Colonic mucosa (tissue), 4 donors: ENCODE measurements at regions not wholly inside any gene's neighbourhood (a gene's known extent, or its start where the extent isn't known, plus 50 kb on each side); places are given as distances from the start of the nearest gene placed in this dataset.

Experiments
- DNase-seq: peaks from one replicate; pipeline ENCODE4 v3.0.0-alpha.2; 2020
- H3K27ac ChIP-seq: fragments of 200-600 bp; one replicate; pipeline ENCODE4 v1.8.0; 2021
- H3K27me3 ChIP-seq: fragments of 200-600 bp; one replicate; pipeline ENCODE4 v1.8.0; 2021
- H3K36me3 ChIP-seq: fragments of 200-600 bp; one replicate; pipeline ENCODE4 v1.8.0; 2021
- H3K4me1 ChIP-seq: fragments of 200-600 bp; one replicate; pipeline ENCODE4 v1.8.0; 2021; ENCODE audit warnings: mild to moderate bottlenecking
- H3K4me3 ChIP-seq: fragments of 200-600 bp; one replicate; pipeline ENCODE4 v1.8.0; 2021
- H3K9ac ChIP-seq, 2 donors: one replicate each; pipeline ENCODE4 v1.7.0; 2013; ENCODE audit warnings: control low read depth in 2 of 2, low read depth in 2 of 2, low read length in 2 of 2
- H3K9me3 ChIP-seq: fragments of 200-600 bp; one replicate; pipeline ENCODE4 v1.8.0; 2021
- CTCF ChIP-seq: fragments of 200-600 bp; IDR thresholded peaks from one replicate; pipeline ENCODE4 v1.8.0; 2022; ENCODE audit warnings: antibody characterized with exemption, mild to moderate bottlenecking
- intact Hi-C: fragments of 100-400 bp; cut with DNase I; formaldehyde crosslinking; loops from one replicate; pipeline ENCODE4 v1.14.1; 2022
- donor health status: healthy.
- donor health status: DM: no; HTN: no; CAD: no.
- donor health status: DM: no; HTN: no; CAD: no.

- intact Hi-C loops: no loop called here
These were observed 556.6 kb downstream of the TRHDE start for GRCh38 chr12:72828662-72829324.

GRCh38 chr12:72829838-72830237, 557.7 kb downstream of the TRHDE start:
- no peaks in the 10 kb centered on the region for H3K9me3 ChIP-seq
- H3K4me3 ChIP-seq: no peak overlapping the region
- intact Hi-C loops: no loop called here
- no peak for TF ChIP-seq CTCF
- no peak for DNase-seq
- no peak overlapping the region for H3K27ac ChIP-seq
- H3K36me3 ChIP-seq: no peaks in the 10 kb centered on the region
- H3K27me3 ChIP-seq: no peaks in the 10 kb centered on the region
- H3K4me1 ChIP-seq: no peaks in the 10 kb centered on the region
- no peak overlapping the region for H3K9ac ChIP-seq

More at GRCh38 chr12:72828662-72829324, 556.6 kb downstream of the TRHDE start:
- Histone ChIP-seq H3K4me1 (no peaks in the 10 kb centered on the region), H3K27ac (no peak overlapping the region), H3K27me3 (no peaks in the 10 kb centered on the region), H3K9ac (no peak overlapping the region), H3K4me3 (no peak overlapping the region), H3K36me3 (no peaks in the 10 kb centered on the region), H3K9me3 (no peaks in the 10 kb centered on the region)
- no peak for DNase-seq
- no peak for TF ChIP-seq CTCF

- intact Hi-C loops: no loop called here
- no peak for TF ChIP-seq CTCF
- Histone ChIP-seq H3K36me3 (no peaks in the 10 kb centered on the region), H3K27me3 (no peaks in the 10 kb centered on the region), H3K27ac (no peak overlapping the region), H3K9ac (no peak overlapping the region), H3K9me3 (no peaks in the 10 kb centered on the region), H3K4me3 (no peak overlapping the region), H3K4me1 (no peaks in the 10 kb centered on the region)
- DNase-seq: no peak
These were observed 559.9 kb downstream of the TRHDE start for GRCh38 chr12:72832024-72832423.

- no peak for TF ChIP-seq CTCF
- no peaks in the 10 kb centered on the region for H3K27me3 ChIP-seq
- no peaks in the 10 kb centered on the region for H3K9me3 ChIP-seq
- no peak overlapping the region for H3K4me3 ChIP-seq
- no peaks in the 10 kb centered on the region for H3K36me3 ChIP-seq
- no peak overlapping the region for H3K27ac ChIP-seq
- H3K4me1 ChIP-seq: no peaks in the 10 kb centered on the region
- intact Hi-C loops: no loop called here
- DNase-seq: no peak
- H3K9ac ChIP-seq: no peak overlapping the region
These were observed 564.0 kb downstream of the TRHDE start for GRCh38 chr12:72836194-72836593.

GRCh38 chr12:72839696-72840095, 567.5 kb downstream of the TRHDE start:
- Histone ChIP-seq H3K4me1 (no peaks in the 10 kb centered on the region), H3K4me3 (no peak overlapping the region), H3K27me3 (no peaks in the 10 kb centered on the region), H3K27ac (no peak overlapping the region), H3K36me3 (no peaks in the 10 kb centered on the region), H3K9me3 (no peaks in the 10 kb centered on the region), H3K9ac (no peak overlapping the region)
- DNase-seq: no peak
- intact Hi-C loops: no loop called here
- no peak for TF ChIP-seq CTCF
